ENCODE measurements at regions not wholly inside any gene's neighbourhood (a gene's known extent, or its start where the extent isn't known, plus 50 kb on each side); places are given as distances from the start of the nearest gene placed in this dataset.

DNA sequence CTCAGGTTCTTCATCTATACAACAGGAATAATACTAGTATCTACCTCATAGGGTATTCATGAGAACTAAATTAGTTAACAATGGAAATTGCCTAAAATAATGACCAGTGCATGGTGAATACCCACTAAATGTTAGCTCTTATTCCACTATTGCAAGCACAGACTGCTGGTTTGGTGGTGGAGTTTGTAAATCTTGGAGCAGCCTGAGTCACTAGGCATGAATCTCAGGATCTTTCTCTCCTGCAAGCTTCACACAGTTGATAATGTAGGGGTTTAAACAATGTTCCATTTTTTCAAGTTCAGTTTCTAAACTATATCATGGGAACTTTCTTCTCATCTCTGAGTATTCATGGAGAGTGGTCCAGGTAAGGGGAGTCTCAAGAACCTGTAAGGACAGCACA, 84.0 kb downstream of the OSR1 start:
- Histone ChIP-seq H3K9me2 (ENCODE audit: insufficient read depth, low read length) (no peaks in the 10 kb centered on the region), H3K9ac (ENCODE audit: low read length) (no peak overlapping the region), H2AFZ (ENCODE audit: low read depth, low read length) (no peak overlapping the region), H3F3A (ENCODE audit: insufficient read depth, low read length, poor library complexity, severe bottlenecking) (no peaks in the 10 kb centered on the region), H3K4me3 (ENCODE audit: low read length) (no peak overlapping the region), H4K20me1 (ENCODE audit: insufficient read depth) (no peaks in the 10 kb centered on the region), H3K79me2 (replicated peaks; ENCODE audit: insufficient read depth, low read length) (no peaks in the 10 kb centered on the region), H3K36me3 (ENCODE audit: insufficient read depth, low read length) (no peaks in the 10 kb centered on the region), H3K9me3 (ENCODE audit: low read length) (no peaks in the 10 kb centered on the region), H3K27ac (ENCODE audit: low read length) (no peak overlapping the region), H3K27me3 (ENCODE audit: insufficient read depth, low read depth, low read length) (no peaks in the 10 kb centered on the region), H3K4me2 (ENCODE audit: low read length) (no peak overlapping the region)
- TF ChIP-seq REST (IDR thresholded peaks at IDR 0.05; ENCODE audit: borderline replicate concordance) (no peak), TAF1 (IDR thresholded peaks at IDR 0.05; ENCODE audit: low read depth) (no peak), RAD21 (conservative IDR thresholded peaks at IDR 0.05) (no peak), SMC3 (conservative IDR thresholded peaks at IDR 0.05; ENCODE audit: poor library complexity) (no peak), MXI1 (conservative IDR thresholded peaks at IDR 0.05; ENCODE audit: poor library complexity, severe bottlenecking) (no peak), EZH2 (IDR thresholded peaks at IDR 0.05; ENCODE audit: borderline replicate concordance, insufficient read depth, low read length, poor library complexity, severe bottlenecking) (no peak), EP300 (conservative IDR thresholded peaks at IDR 0.05; ENCODE audit: poor library complexity, severe bottlenecking) (no peak), POLR2AphosphoS5 (IDR thresholded peaks at IDR 0.05) (no peak)
- TF ChIP-seq, protein P1, sequence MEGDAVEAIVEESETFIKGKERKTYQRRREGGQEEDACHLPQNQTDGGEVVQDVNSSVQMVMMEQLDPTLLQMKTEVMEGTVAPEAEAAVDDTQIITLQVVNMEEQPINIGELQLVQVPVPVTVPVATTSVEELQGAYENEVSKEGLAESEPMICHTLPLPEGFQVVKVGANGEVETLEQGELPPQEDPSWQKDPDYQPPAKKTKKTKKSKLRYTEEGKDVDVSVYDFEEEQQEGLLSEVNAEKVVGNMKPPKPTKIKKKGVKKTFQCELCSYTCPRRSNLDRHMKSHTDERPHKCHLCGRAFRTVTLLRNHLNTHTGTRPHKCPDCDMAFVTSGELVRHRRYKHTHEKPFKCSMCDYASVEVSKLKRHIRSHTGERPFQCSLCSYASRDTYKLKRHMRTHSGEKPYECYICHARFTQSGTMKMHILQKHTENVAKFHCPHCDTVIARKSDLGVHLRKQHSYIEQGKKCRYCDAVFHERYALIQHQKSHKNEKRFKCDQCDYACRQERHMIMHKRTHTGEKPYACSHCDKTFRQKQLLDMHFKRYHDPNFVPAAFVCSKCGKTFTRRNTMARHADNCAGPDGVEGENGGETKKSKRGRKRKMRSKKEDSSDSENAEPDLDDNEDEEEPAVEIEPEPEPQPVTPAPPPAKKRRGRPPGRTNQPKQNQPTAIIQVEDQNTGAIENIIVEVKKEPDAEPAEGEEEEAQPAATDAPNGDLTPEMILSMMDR (IDR thresholded peaks at IDR 0.05; ENCODE audit: poor library complexity, severe bottlenecking) = no peak

DNA sequence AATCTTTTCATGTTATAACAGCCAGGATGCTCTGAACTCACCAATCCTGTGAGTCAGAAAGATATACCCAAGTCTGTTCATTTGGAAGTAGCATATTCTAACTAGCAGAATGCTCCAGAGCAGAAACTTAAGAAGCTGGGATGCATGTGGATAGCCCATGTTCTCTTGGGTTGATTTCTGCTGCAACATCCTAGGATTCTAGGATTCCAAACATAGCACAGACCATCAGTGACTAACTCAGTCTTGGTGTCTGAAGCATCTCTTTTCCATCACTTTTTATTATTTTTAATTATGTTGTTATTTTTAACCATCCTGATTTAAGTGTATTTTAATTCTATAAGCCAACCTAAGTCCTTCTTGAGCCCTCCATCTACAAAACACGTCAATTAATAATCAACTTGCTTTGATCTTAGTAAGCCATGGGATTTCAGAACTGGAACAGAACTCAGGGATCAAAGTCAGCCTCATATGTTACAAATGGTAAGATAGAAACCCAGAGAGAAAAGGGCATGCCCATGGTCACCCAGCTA, 85.4 kb downstream of the OSR1 start:
- no peaks in the 10 kb centered on the region for H3K27me3 ChIP-seq (ENCODE audit: insufficient read depth, low read depth, low read length)
- no peak for TF ChIP-seq EP300 (conservative IDR thresholded peaks at IDR 0.05; ENCODE audit: poor library complexity, severe bottlenecking)
- no peak for TF ChIP-seq SMC3 (conservative IDR thresholded peaks at IDR 0.05; ENCODE audit: poor library complexity)
- no peak for TF ChIP-seq TAF1 (IDR thresholded peaks at IDR 0.05; ENCODE audit: low read depth)
- TF ChIP-seq MXI1 (conservative IDR thresholded peaks at IDR 0.05; ENCODE audit: poor library complexity, severe bottlenecking) = no peak
- TF ChIP-seq POLR2AphosphoS5 (IDR thresholded peaks at IDR 0.05) = no peak
- TF ChIP-seq, protein P1 (IDR thresholded peaks at IDR 0.05; ENCODE audit: poor library complexity, severe bottlenecking) = no peak
- TF ChIP-seq EZH2 (IDR thresholded peaks at IDR 0.05; ENCODE audit: borderline replicate concordance, insufficient read depth, low read length, poor library complexity, severe bottlenecking) = no peak
- TF ChIP-seq RAD21 (conservative IDR thresholded peaks at IDR 0.05) = no peak
- TF ChIP-seq REST (IDR thresholded peaks at IDR 0.05; ENCODE audit: borderline replicate concordance) = no peak
- H3K27ac ChIP-seq (ENCODE audit: low read length) = no peak overlapping the region
- no peak overlapping the region for H3K4me3 ChIP-seq (ENCODE audit: low read length)
- H3K9me3 ChIP-seq (ENCODE audit: low read length) = no peaks in the 10 kb centered on the region
- H3K9ac ChIP-seq (ENCODE audit: low read length) = no peak overlapping the region
- no peaks in the 10 kb centered on the region for H3K36me3 ChIP-seq (ENCODE audit: insufficient read depth, low read length)
- no peaks in the 10 kb centered on the region for H3F3A ChIP-seq (ENCODE audit: insufficient read depth, low read length, poor library complexity, severe bottlenecking)
- no peaks in the 10 kb centered on the region for H3K9me2 ChIP-seq (ENCODE audit: insufficient read depth, low read length)
- H3K79me2 ChIP-seq (replicated peaks; ENCODE audit: insufficient read depth, low read length) = no peaks in the 10 kb centered on the region
- no peaks in the 10 kb centered on the region for H4K20me1 ChIP-seq (ENCODE audit: insufficient read depth)
- no peak overlapping the region for H3K4me2 ChIP-seq (ENCODE audit: low read length)
- no peak overlapping the region for H2AFZ ChIP-seq (ENCODE audit: low read depth, low read length)

Measured in neural cell (in vitro differentiated cells).